ENCODE measurements at regions not wholly inside any gene's neighbourhood (a gene's known extent, or its start where the extent isn't known, plus 50 kb on each side); places are given as distances from the start of the nearest gene placed in this dataset.
"Not testable (repeated sequence)": the region's sequence is repeated elsewhere in the genome, so short reads cannot be mapped to it uniquely, and the experiment has no call there.

- H3K9ac ChIP-seq (ENCODE audit: control insufficient read depth, extremely low read depth, insufficient read depth, low read length); H3K27ac ChIP-seq (ENCODE audit: control insufficient read depth, insufficient read depth, low read length); H3K4me3 ChIP-seq (ENCODE audit: control insufficient read depth in 2 of 3, extremely low read depth in 1 of 3, insufficient read depth in 2 of 3, low read depth in 1 of 3, low read length in 3 of 3); dilution Hi-C loops (cut with MboI; ENCODE audit: extremely low pct_ligation_motif_present, low sequenced_read_pairs); H3K27me3 ChIP-seq (ENCODE audit: control insufficient read depth, extremely low read depth, insufficient read depth, low read length); H3K4me2 ChIP-seq (ENCODE audit: control insufficient read depth, extremely low read depth, insufficient read depth, low read depth, low read length); DNase-seq (ENCODE audit: low read depth, low spot score); H3K9me3 ChIP-seq (ENCODE audit: control insufficient read depth, low read depth, low read length); H2AFZ ChIP-seq (ENCODE audit: control insufficient read depth, low read length); H3K4me1 ChIP-seq (ENCODE audit: control insufficient read depth, extremely low read depth, insufficient read depth, low read length); H4K20me1 ChIP-seq (ENCODE audit: control insufficient read depth, extremely low read depth, insufficient read depth, low read length); H3K79me2 ChIP-seq (ENCODE audit: control insufficient read depth, insufficient read depth, low read length); FAIRE-seq; H3K36me3 ChIP-seq (ENCODE audit: control insufficient read depth in 2 of 2, extremely low read depth in 1 of 2, insufficient read depth in 2 of 2, low read length in 2 of 2); H3K9me1 ChIP-seq (ENCODE audit: control insufficient read depth, extremely low read depth, insufficient read depth, low read length): not testable (repeated sequence)
Observed at GRCh38 chr9:138174954-138175353, 297.4 kb downstream of the CACNA1B start.

GRCh38 chr9:138175354-138175753, 297.8 kb downstream of the CACNA1B start:
- H3K4me2 ChIP-seq (ENCODE audit: control insufficient read depth, extremely low read depth, insufficient read depth, low read depth, low read length); H3K9me3 ChIP-seq (ENCODE audit: control insufficient read depth, low read depth, low read length); H3K36me3 ChIP-seq (ENCODE audit: control insufficient read depth in 2 of 2, extremely low read depth in 1 of 2, insufficient read depth in 2 of 2, low read length in 2 of 2); H3K27me3 ChIP-seq (ENCODE audit: control insufficient read depth, extremely low read depth, insufficient read depth, low read length); dilution Hi-C loops (cut with MboI; ENCODE audit: extremely low pct_ligation_motif_present, low sequenced_read_pairs); FAIRE-seq; H3K4me3 ChIP-seq (ENCODE audit: control insufficient read depth in 2 of 3, extremely low read depth in 1 of 3, insufficient read depth in 2 of 3, low read depth in 1 of 3, low read length in 3 of 3); DNase-seq (ENCODE audit: low read depth, low spot score); H4K20me1 ChIP-seq (ENCODE audit: control insufficient read depth, extremely low read depth, insufficient read depth, low read length); H3K27ac ChIP-seq (ENCODE audit: control insufficient read depth, insufficient read depth, low read length); H3K9me1 ChIP-seq (ENCODE audit: control insufficient read depth, extremely low read depth, insufficient read depth, low read length); H3K4me1 ChIP-seq (ENCODE audit: control insufficient read depth, extremely low read depth, insufficient read depth, low read length); H3K9ac ChIP-seq (ENCODE audit: control insufficient read depth, extremely low read depth, insufficient read depth, low read length); H2AFZ ChIP-seq (ENCODE audit: control insufficient read depth, low read length); H3K79me2 ChIP-seq (ENCODE audit: control insufficient read depth, insufficient read depth, low read length): not testable (repeated sequence)

GRCh38 chr9:138177091-138177490, 299.5 kb downstream of the CACNA1B start:
- H4K20me1 ChIP-seq (ENCODE audit: control insufficient read depth, extremely low read depth, insufficient read depth, low read length); H3K4me3 ChIP-seq (ENCODE audit: control insufficient read depth in 2 of 3, extremely low read depth in 1 of 3, insufficient read depth in 2 of 3, low read depth in 1 of 3, low read length in 3 of 3); dilution Hi-C loops (cut with MboI; ENCODE audit: extremely low pct_ligation_motif_present, low sequenced_read_pairs); H3K27me3 ChIP-seq (ENCODE audit: control insufficient read depth, extremely low read depth, insufficient read depth, low read length); FAIRE-seq; H2AFZ ChIP-seq (ENCODE audit: control insufficient read depth, low read length); H3K4me2 ChIP-seq (ENCODE audit: control insufficient read depth, extremely low read depth, insufficient read depth, low read depth, low read length); H3K9ac ChIP-seq (ENCODE audit: control insufficient read depth, extremely low read depth, insufficient read depth, low read length); H3K9me1 ChIP-seq (ENCODE audit: control insufficient read depth, extremely low read depth, insufficient read depth, low read length); H3K9me3 ChIP-seq (ENCODE audit: control insufficient read depth, low read depth, low read length); H3K4me1 ChIP-seq (ENCODE audit: control insufficient read depth, extremely low read depth, insufficient read depth, low read length); H3K27ac ChIP-seq (ENCODE audit: control insufficient read depth, insufficient read depth, low read length); H3K79me2 ChIP-seq (ENCODE audit: control insufficient read depth, insufficient read depth, low read length); DNase-seq (ENCODE audit: low read depth, low spot score); H3K36me3 ChIP-seq (ENCODE audit: control insufficient read depth in 2 of 2, extremely low read depth in 1 of 2, insufficient read depth in 2 of 2, low read length in 2 of 2): not testable (repeated sequence)

GRCh38 chr9:138179003-138179402, 301.4 kb downstream of the CACNA1B start:
- H3K9me1 ChIP-seq (ENCODE audit: control insufficient read depth, extremely low read depth, insufficient read depth, low read length); H3K36me3 ChIP-seq (ENCODE audit: control insufficient read depth in 2 of 2, extremely low read depth in 1 of 2, insufficient read depth in 2 of 2, low read length in 2 of 2); H3K9me3 ChIP-seq (ENCODE audit: control insufficient read depth, low read depth, low read length); dilution Hi-C loops (cut with MboI; ENCODE audit: extremely low pct_ligation_motif_present, low sequenced_read_pairs); H3K4me1 ChIP-seq (ENCODE audit: control insufficient read depth, extremely low read depth, insufficient read depth, low read length); H3K4me2 ChIP-seq (ENCODE audit: control insufficient read depth, extremely low read depth, insufficient read depth, low read depth, low read length); H3K9ac ChIP-seq (ENCODE audit: control insufficient read depth, extremely low read depth, insufficient read depth, low read length); H2AFZ ChIP-seq (ENCODE audit: control insufficient read depth, low read length); H3K79me2 ChIP-seq (ENCODE audit: control insufficient read depth, insufficient read depth, low read length); FAIRE-seq; H3K27ac ChIP-seq (ENCODE audit: control insufficient read depth, insufficient read depth, low read length); H4K20me1 ChIP-seq (ENCODE audit: control insufficient read depth, extremely low read depth, insufficient read depth, low read length); DNase-seq (ENCODE audit: low read depth, low spot score); H3K4me3 ChIP-seq (ENCODE audit: control insufficient read depth in 2 of 3, extremely low read depth in 1 of 3, insufficient read depth in 2 of 3, low read depth in 1 of 3, low read length in 3 of 3); H3K27me3 ChIP-seq (ENCODE audit: control insufficient read depth, extremely low read depth, insufficient read depth, low read length): not testable (repeated sequence)

- H2AFZ ChIP-seq (ENCODE audit: control insufficient read depth, low read length); H3K27ac ChIP-seq (ENCODE audit: control insufficient read depth, insufficient read depth, low read length); H3K9me3 ChIP-seq (ENCODE audit: control insufficient read depth, low read depth, low read length); H4K20me1 ChIP-seq (ENCODE audit: control insufficient read depth, extremely low read depth, insufficient read depth, low read length); H3K4me3 ChIP-seq (ENCODE audit: control insufficient read depth in 2 of 3, extremely low read depth in 1 of 3, insufficient read depth in 2 of 3, low read depth in 1 of 3, low read length in 3 of 3); DNase-seq (ENCODE audit: low read depth, low spot score); H3K4me1 ChIP-seq (ENCODE audit: control insufficient read depth, extremely low read depth, insufficient read depth, low read length); H3K9ac ChIP-seq (ENCODE audit: control insufficient read depth, extremely low read depth, insufficient read depth, low read length); H3K4me2 ChIP-seq (ENCODE audit: control insufficient read depth, extremely low read depth, insufficient read depth, low read depth, low read length); H3K9me1 ChIP-seq (ENCODE audit: control insufficient read depth, extremely low read depth, insufficient read depth, low read length); H3K79me2 ChIP-seq (ENCODE audit: control insufficient read depth, insufficient read depth, low read length); H3K27me3 ChIP-seq (ENCODE audit: control insufficient read depth, extremely low read depth, insufficient read depth, low read length); FAIRE-seq; H3K36me3 ChIP-seq (ENCODE audit: control insufficient read depth in 2 of 2, extremely low read depth in 1 of 2, insufficient read depth in 2 of 2, low read length in 2 of 2); dilution Hi-C loops (cut with MboI; ENCODE audit: extremely low pct_ligation_motif_present, low sequenced_read_pairs): not testable (repeated sequence)
Observed at GRCh38 chr9:138179671-138180070, 302.1 kb downstream of the CACNA1B start.
